Astrocyte (in vitro differentiated cells and primary cell): ENCODE measurements at regions not wholly inside any gene's neighbourhood (a gene's known extent, or its start where the extent isn't known, plus 50 kb on each side); places are given as distances from the start of the nearest gene placed in this dataset.

ENCODE experiments used
- EZH2 ChIP-seq: IDR thresholded peaks from 2 replicates; pipeline ENCODE4 v1.6.1; 2012; ENCODE audit warnings: mild to moderate bottlenecking, low read length, inconsistent platforms; ENCODE audit not compliant: insufficient read depth
- TF ChIP-seq, protein P1 (sequence below): IDR thresholded peaks from 2 replicates; pipeline ENCODE4 v1.5.1; 2011; ENCODE audit warnings: low read depth, mild to moderate bottlenecking, inconsistent platforms, low read length, moderate library complexity; ENCODE audit not compliant: insufficient read depth

DNA sequence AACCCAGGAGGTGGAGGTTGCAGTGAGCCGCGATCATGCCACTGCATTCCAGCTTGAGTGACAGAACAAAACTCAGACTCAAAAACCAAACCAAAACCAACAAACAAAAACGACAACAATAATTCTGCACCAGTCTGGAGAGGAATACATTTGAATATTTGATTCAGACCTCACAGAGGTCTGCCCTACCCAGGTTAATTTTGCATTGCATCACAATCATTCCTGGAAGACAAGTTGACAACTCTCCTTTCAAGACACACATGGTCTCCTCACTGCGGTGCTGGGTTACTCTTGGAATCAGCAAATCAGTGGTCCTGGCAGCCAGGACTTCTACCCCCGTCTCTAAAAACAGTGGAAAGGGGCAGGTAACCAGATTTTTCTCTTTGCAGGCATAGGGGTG, 79.9 kb upstream of the TMTC4 start:
- TF ChIP-seq, protein P1, sequence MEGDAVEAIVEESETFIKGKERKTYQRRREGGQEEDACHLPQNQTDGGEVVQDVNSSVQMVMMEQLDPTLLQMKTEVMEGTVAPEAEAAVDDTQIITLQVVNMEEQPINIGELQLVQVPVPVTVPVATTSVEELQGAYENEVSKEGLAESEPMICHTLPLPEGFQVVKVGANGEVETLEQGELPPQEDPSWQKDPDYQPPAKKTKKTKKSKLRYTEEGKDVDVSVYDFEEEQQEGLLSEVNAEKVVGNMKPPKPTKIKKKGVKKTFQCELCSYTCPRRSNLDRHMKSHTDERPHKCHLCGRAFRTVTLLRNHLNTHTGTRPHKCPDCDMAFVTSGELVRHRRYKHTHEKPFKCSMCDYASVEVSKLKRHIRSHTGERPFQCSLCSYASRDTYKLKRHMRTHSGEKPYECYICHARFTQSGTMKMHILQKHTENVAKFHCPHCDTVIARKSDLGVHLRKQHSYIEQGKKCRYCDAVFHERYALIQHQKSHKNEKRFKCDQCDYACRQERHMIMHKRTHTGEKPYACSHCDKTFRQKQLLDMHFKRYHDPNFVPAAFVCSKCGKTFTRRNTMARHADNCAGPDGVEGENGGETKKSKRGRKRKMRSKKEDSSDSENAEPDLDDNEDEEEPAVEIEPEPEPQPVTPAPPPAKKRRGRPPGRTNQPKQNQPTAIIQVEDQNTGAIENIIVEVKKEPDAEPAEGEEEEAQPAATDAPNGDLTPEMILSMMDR, result no peak
- TF ChIP-seq EZH2, result no peak
